GM12891 (cell line): ENCODE measurements at regions not wholly inside any gene's neighbourhood (a gene's known extent, or its start where the extent isn't known, plus 50 kb on each side); places are given as distances from the start of the nearest gene placed in this dataset.

ENCODE experiments used
- PAX5 ChIP-seq: IDR thresholded peaks from 2 replicates; pipeline ENCODE4 v1.6.1; 2011; ENCODE audit warnings: low read length, moderate library complexity, mild to moderate bottlenecking; ENCODE audit not compliant: insufficient read depth, severe bottlenecking
- POLR2A ChIP-seq: IDR thresholded peaks from 2 replicates; pipeline ENCODE4 v1.6.1; 2011; ENCODE audit warnings: low read depth, low read length, control low read depth
- POLR2AphosphoS5 ChIP-seq: IDR thresholded peaks from 2 replicates; pipeline ENCODE4 v1.6.1; 2011; ENCODE audit warnings: low read depth, low read length, control low read depth
- POU2F2 ChIP-seq: IDR thresholded peaks from 2 replicates; pipeline ENCODE4 v1.6.1; 2011; ENCODE audit warnings: low read depth, mild to moderate bottlenecking, control low read depth, low read length, moderate library complexity
- TAF1 ChIP-seq: IDR thresholded peaks from 2 replicates; pipeline ENCODE4 v1.6.1; 2011; ENCODE audit warnings: low read depth, low read length, control low read depth

- no peak for TF ChIP-seq TAF1
- TF ChIP-seq POLR2AphosphoS5 = no peak
- no peak for TF ChIP-seq POLR2A
- no peak for TF ChIP-seq PAX5
- no peak for TF ChIP-seq POU2F2
These were observed 123.0 kb upstream of the STAC start for GRCh38 chr3:36257158-36257852.
